Kidney (tissue), 13 donors: ENCODE measurements at regions not wholly inside any gene's neighbourhood (a gene's known extent, or its start where the extent isn't known, plus 50 kb on each side); places are given as distances from the start of the nearest gene placed in this dataset.

Experiments used
- DNase-seq, 5 donors: peaks; one replicate each; pipeline ENCODE4 v3.0.0-alpha.2; 2013 to 2020
- FAIRE-seq: peaks from 2 replicates; lab custom pipeline; 2012; peaks lifted over from hg19 to GRCh38; lab: Jason Lieb, UNC
- H3K27ac ChIP-seq, 2 donors: one replicate each; pipeline ENCODE4 v1.7.0; 2013; ENCODE audit warnings: low read depth in 2 of 2, low read length in 2 of 2, inconsistent platforms in 1 of 2
- H3K27me3 ChIP-seq: one replicate; pipeline ENCODE4 v1.7.1; 2013; ENCODE audit warnings: low read length, inconsistent platforms; ENCODE audit not compliant: control insufficient read depth, insufficient read depth
- H3K36me3 ChIP-seq, 3 donors: one replicate each; pipeline versions ENCODE4 v1.7.0 to v1.7.1; 2013; ENCODE audit warnings: low read length in 3 of 3, control low read depth in 1 of 3, inconsistent platforms in 1 of 3; ENCODE audit not compliant: insufficient read depth in 3 of 3, control insufficient read depth in 2 of 3
- H3K4me1 ChIP-seq, 3 donors: one replicate each; pipeline versions ENCODE4 v1.7.0 to v1.7.1; 2013; ENCODE audit warnings: low read length in 3 of 3, inconsistent platforms in 1 of 3, low read depth in 1 of 3; ENCODE audit not compliant: control insufficient read depth in 2 of 3, insufficient read depth in 2 of 3
- H3K4me3 ChIP-seq, 3 donors: one replicate each; pipeline versions ENCODE4 v1.7.0 to v1.8.1; 2013; ENCODE audit warnings: low read length in 3 of 3, control low read depth in 1 of 3, inconsistent platforms in 1 of 3
- H3K9ac ChIP-seq, 3 donors: one replicate each; pipeline versions ENCODE4 v1.7.0 to v1.7.1; 2013; ENCODE audit warnings: low read length in 3 of 3, control low read depth in 1 of 3, inconsistent platforms in 1 of 3
- H3K9me3 ChIP-seq, 3 donors: one replicate each; pipeline versions ENCODE4 v1.7.0 to v1.7.1; 2013; ENCODE audit warnings: low read length in 3 of 3, control low read depth in 1 of 3, inconsistent platforms in 1 of 3; ENCODE audit not compliant: control insufficient read depth in 2 of 3, insufficient read depth in 1 of 3
- CTCF ChIP-seq: IDR thresholded peaks from 3 replicates; pipeline ENCODE4 v1.5.1; 2012; ENCODE audit warnings: mild to moderate bottlenecking, moderate library complexity, borderline replicate concordance; ENCODE audit not compliant: insufficient read depth; ENCODE audit errors: extremely low read depth
- intact Hi-C: fragments of 100-400 bp; cut with DNase I; formaldehyde crosslinking; loops from one replicate; pipeline ENCODE4 v1.11.1; 2022
- donor health status: control.
- donor health status: control.
- donor health status: control.
- donor health status: control.
- donor health status: control.
- donor health status: DM: yes; HTN: yes; CAD: no.
- donor health status: Normal renal cell carcinoma (clear cell type).

GRCh38 chr16:73306901-73307413 is 259.0 kb upstream of the ZFHX3 start:
- Histone ChIP-seq H3K4me3 (no peak overlapping the region), H3K36me3 (no peaks in the 10 kb centered on the region), H3K4me1 (no peaks in the 10 kb centered on the region), H3K9me3 (no peaks in the 10 kb centered on the region), H3K27ac (no peak overlapping the region), H3K9ac (no peak overlapping the region), H3K27me3 (no peaks in the 10 kb centered on the region)
- TF ChIP-seq CTCF = no peak
- no peak for DNase-seq
- intact Hi-C loops = no loop called here
- no peak for FAIRE-seq

- intact Hi-C loops = no loop called here
- Histone ChIP-seq H3K27me3 (no peaks in the 10 kb centered on the region), H3K4me3 (no peak overlapping the region), H3K36me3 (no peaks in the 10 kb centered on the region), H3K4me1 (no peaks in the 10 kb centered on the region), H3K9me3 (no peaks in the 10 kb centered on the region), H3K9ac (no peak overlapping the region), H3K27ac (no peak overlapping the region)
- FAIRE-seq (no peak), DNase-seq (peak in 4 of 5 donors; percentile 60 to 81 (median 67))
- TF ChIP-seq CTCF = no peak
Measured at GRCh38 chr16:73304008-73304774, 256.3 kb upstream of the ZFHX3 start.

- H3K9ac ChIP-seq = no peak overlapping the region
- no peak for DNase-seq
- H3K36me3 ChIP-seq = no peaks in the 10 kb centered on the region
- no peaks in the 10 kb centered on the region for H3K9me3 ChIP-seq
- no peaks in the 10 kb centered on the region for H3K27me3 ChIP-seq
- TF ChIP-seq CTCF = no peak
- no peaks in the 10 kb centered on the region for H3K4me1 ChIP-seq
- intact Hi-C loops = no loop called here
- no peak for FAIRE-seq
- H3K4me3 ChIP-seq = no peak overlapping the region
- no peak overlapping the region for H3K27ac ChIP-seq
Measured at GRCh38 chr16:73302942-73303341, 255.0 kb upstream of the ZFHX3 start.
